K562 (cell line): ENCODE measurements at regions not wholly inside any gene's neighbourhood (a gene's known extent, or its start where the extent isn't known, plus 50 kb on each side); places are given as distances from the start of the nearest gene placed in this dataset.
A peak's percentile ranks its signal among the peaks of the same experiment; 100 is the strongest.

Experiments used
- ATAC-seq: fragments of 200-7000 bp; cut with Tn5 transposase; 3 replicates; pipeline ENCODE4 v1.9.1; 2020; ENCODE audit warnings: moderate library complexity
- BruUV-seq: library from RNA; stranded (reverse); fragments of 400-500 nt; replicated peaks from 2 replicates; lab custom pipeline; 2021; lab: Mats Ljungman, UMichigan
- CTCF ChIA-PET: fragments of 300-600 bp; formaldehyde crosslinking; extraction: SDS; loops from one replicate; lab custom pipeline; 2021; ENCODE audit warnings: low intra/inter-chr PET ratio; lab: Yijun Ruan, JAX
- POLR2A ChIA-PET: fragments of 300-600, 350-650 bp; sonication (Branson Sonifier 250); formaldehyde crosslinking; extraction: SDS; loops from one replicate; lab custom pipeline; 2021; ENCODE audit warnings: antibody characterized with exemption, inconsistent platforms; lab: Yijun Ruan, JAX
- DNase-seq, 4 experiments: peaks; one replicate each; pipeline versions ENCODE4 v3.0.0 to v3.0.0-alpha.2; 2011 to 2018; ENCODE audit warnings: low spot score in 3 of 4, mixed read lengths in 3 of 4; ENCODE audit errors: extremely low read depth in 1 of 4
- FAIRE-seq: peaks from 2 replicates; lab custom pipeline; 2011; peaks lifted over from hg19 to GRCh38; lab: Jason Lieb, UNC
- H2AFZ ChIP-seq: 2 replicates; pipeline ENCODE4 v1.6.0; 2011; ENCODE audit warnings: low read depth, low read length, control low read depth, inconsistent platforms
- H3K27ac ChIP-seq: fragments of 200-600 bp; 3 replicates; pipeline ENCODE4 v1.8.0; 2011; ENCODE audit warnings: low read depth, mild to moderate bottlenecking, control low read depth, inconsistent platforms, low read length, moderate library complexity, mixed read lengths; ENCODE audit errors: extremely low read depth
- H3K27me3 ChIP-seq, 2 experiments: fragments of 300-600 bp in 1 of 2; 2 replicates in 1 of 2; 3 replicates in 1 of 2; pipeline versions ENCODE4 v1.6.0 to v1.8.0; 2011; ENCODE audit warnings: inconsistent platforms in 2 of 2, low read length in 2 of 2, mild to moderate bottlenecking in 1 of 2, mixed read lengths in 1 of 2, moderate library complexity in 1 of 2; ENCODE audit not compliant: control insufficient read depth in 2 of 2, insufficient read depth in 2 of 2
- H3K36me3 ChIP-seq: fragments of 300-600 bp; 3 replicates; pipeline ENCODE4 v1.8.0; 2011; ENCODE audit warnings: mild to moderate bottlenecking, low read length, inconsistent platforms; ENCODE audit not compliant: control insufficient read depth, insufficient read depth
- H3K4me1 ChIP-seq, 2 experiments: fragments of 200-600 bp in 1 of 2; replicated peaks in 1 of 2; 2 replicates in 1 of 2; 3 replicates in 1 of 2; pipeline versions ENCODE4 v1.5.1 to v1.8.0; 2011; ENCODE audit warnings: inconsistent platforms in 2 of 2, low read length in 2 of 2, mild to moderate bottlenecking in 1 of 2, mixed read lengths in 1 of 2, moderate library complexity in 1 of 2; ENCODE audit not compliant: control insufficient read depth in 2 of 2, insufficient read depth in 2 of 2
- H3K4me2 ChIP-seq: 2 replicates; pipeline ENCODE4 v1.6.1; 2011; ENCODE audit warnings: low read length, control low read depth, inconsistent platforms, mixed read lengths; ENCODE audit not compliant: insufficient read depth
- H3K4me3 ChIP-seq: fragments of 200-600 bp; sonication (generic), shearing (Covaris generic); 2 replicates; pipeline ENCODE4 v1.5.1; 2016; ENCODE audit warnings: control low read depth, inconsistent platforms
- H3K79me2 ChIP-seq: fragments of 200-600 bp; 3 replicates; pipeline ENCODE4 v1.8.0; 2011; ENCODE audit warnings: low read length, inconsistent platforms; ENCODE audit not compliant: control insufficient read depth, insufficient read depth
- H3K9ac ChIP-seq, 2 experiments: 2 replicates each; pipeline versions ENCODE4 v1.6.0 to v1.6.1; 2011; ENCODE audit warnings: low read depth in 2 of 2, low read length in 2 of 2, control low read depth in 1 of 2, inconsistent platforms in 1 of 2, mild to moderate bottlenecking in 1 of 2, mixed read lengths in 1 of 2; ENCODE audit not compliant: insufficient read depth in 1 of 2
- H3K9me1 ChIP-seq: one replicate; pipeline ENCODE4 v1.6.0; 2011; ENCODE audit warnings: inconsistent platforms, mild to moderate bottlenecking, low read length, moderate library complexity; ENCODE audit not compliant: control insufficient read depth, insufficient read depth
- H3K9me3 ChIP-seq: replicated peaks from 2 replicates; pipeline ENCODE4 v1.5.1; 2011; ENCODE audit warnings: low read depth, low read length, inconsistent platforms; ENCODE audit not compliant: control insufficient read depth, insufficient read depth
- H4K20me1 ChIP-seq: replicated peaks from 2 replicates; pipeline ENCODE4 v1.6.1; 2011; ENCODE audit warnings: low read length, inconsistent platforms, mixed read lengths; ENCODE audit not compliant: control insufficient read depth, insufficient read depth
- PRDM10 ChIP-seq: fragments of 450-650 bp; IDR thresholded peaks from 2 replicates; pipeline ENCODE4 v1.6.1; 2018; ENCODE audit not compliant: partially characterized antibody
- ZNF316 ChIP-seq: fragments of 450-650 bp; IDR thresholded peaks from 2 replicates; pipeline ENCODE4 v1.6.1; 2016
- WGBS: fragments of 100-300 bp; shearing (Covaris generic); methylation state at CpG from one replicate; pipeline ENCODE4 v1.1.6; 2016; ENCODE audit warnings: low coverage, mixed read lengths; ENCODE audit not compliant: insufficient coverage; ENCODE audit errors: missing lambda C conversion rate; 5-methylcytosine and 5-hydroxymethylcytosine counted together
- in situ Hi-C: fragments of 300-500 bp; cut with MboI; formaldehyde crosslinking; loops from 4 replicates; pipeline ENCODE4 v1.15.0; 2018; ENCODE audit warnings: inconsistent platforms, mixed read lengths
- intact Hi-C: fragments of 100-400 bp; cut with micrococcal nuclease; formaldehyde crosslinking; loops from 2 replicates; pipeline ENCODE4 v1.14.2; 2022

GRCh38 chr6:33897189-33897780, 93.5 kb upstream of the MLN start:
- Histone ChIP-seq H3K36me3 (no peaks in the 10 kb centered on the region), H3K9ac (no peak overlapping the region), H3K4me3 (no peak overlapping the region), H3K27ac (no peak overlapping the region), H3K9me3 (no peaks in the 10 kb centered on the region), H3K27me3 (peaks cover 17 to 39% of the 10 kb centered on the region in 2 experiments; a peak in 4 of 5 replicates), H3K4me1 (peaks cover 13 to 21% of the 10 kb centered on the region in 2 experiments; a peak in 4 of 5 replicates), H2AFZ (no peak overlapping the region), H3K9me1 (no peaks in the 10 kb centered on the region), H4K20me1 (no peaks in the 10 kb centered on the region), H3K79me2 (no peaks in the 10 kb centered on the region), H3K4me2 (no peak overlapping the region)
- BruUV-seq, result no TSS peak
- no peak for DNase-seq
- no peak for ATAC-seq
- in situ Hi-C loops (no loop called here), intact Hi-C loops (no loop called here)
- TF ChIP-seq ZNF316 (peak; percentile 30; the same call in 1 of the 2 replicates), PRDM10 (no peak)
- 32% methylated on average over 2 of the region's 2 CpGs for WGBS
- CTCF ChIA-PET, result no interaction called here
- POLR2A ChIA-PET, result interaction anchor here (0.5 to 1.6 kb wide), 4 partner anchors 10 to 525 kb away, joined by 3 to 7 read pairs (median 3); no protein-coding TSS in a partner anchor
- FAIRE-seq, result no peak
